ENCODE measurements at regions not wholly inside any gene's neighbourhood (a gene's known extent, or its start where the extent isn't known, plus 50 kb on each side); places are given as distances from the start of the nearest gene placed in this dataset.

DNA sequence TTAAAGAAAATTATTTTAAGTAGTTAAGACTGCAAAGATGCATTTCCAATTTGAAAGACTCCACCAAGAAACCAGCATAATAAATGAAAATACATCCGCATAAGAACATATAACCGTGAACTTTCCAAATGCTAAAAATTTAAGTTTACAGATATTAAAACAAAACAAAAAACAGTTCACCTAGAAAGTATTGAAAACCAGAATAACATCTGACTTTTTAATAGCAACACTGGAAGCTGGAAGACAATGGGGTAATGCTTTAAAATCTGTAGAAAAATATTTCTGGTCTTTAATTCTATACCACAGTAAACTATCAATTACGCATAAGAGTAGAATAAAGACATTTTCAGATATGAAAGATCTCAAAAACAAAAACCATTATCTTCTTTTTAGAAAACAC, 79.3 kb upstream of the COL24A1 start:
- in situ Hi-C loops (cut with HindIII; ENCODE audit: low pct_unique_long_range_greater_than_20kb, low sequenced_read_pairs): no loop called here
- no peak for DNase-seq (ENCODE audit: low read depth)

DNA sequence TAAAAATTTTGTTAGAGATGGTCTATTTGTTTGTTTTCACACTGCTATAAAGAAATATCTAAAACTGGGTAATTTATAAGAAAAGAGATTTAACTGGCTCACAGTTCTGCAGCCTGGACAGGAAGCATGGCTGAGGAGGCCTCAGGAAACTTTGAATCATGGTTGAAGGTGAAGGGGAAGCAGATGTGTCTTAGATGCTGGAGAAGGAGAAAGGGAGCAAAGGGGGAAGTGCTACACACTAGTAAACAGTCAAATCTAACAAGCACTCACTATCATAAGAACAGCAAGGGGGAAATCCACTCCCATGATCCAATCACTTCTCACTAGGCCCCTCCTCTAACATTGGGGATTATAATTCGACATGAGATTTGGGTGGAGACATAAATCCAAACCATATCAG, 76.8 kb upstream of the COL24A1 start:
- in situ Hi-C loops (cut with HindIII; ENCODE audit: low pct_unique_long_range_greater_than_20kb, low sequenced_read_pairs): no loop called here
- no peak for DNase-seq (ENCODE audit: low read depth)

DNA sequence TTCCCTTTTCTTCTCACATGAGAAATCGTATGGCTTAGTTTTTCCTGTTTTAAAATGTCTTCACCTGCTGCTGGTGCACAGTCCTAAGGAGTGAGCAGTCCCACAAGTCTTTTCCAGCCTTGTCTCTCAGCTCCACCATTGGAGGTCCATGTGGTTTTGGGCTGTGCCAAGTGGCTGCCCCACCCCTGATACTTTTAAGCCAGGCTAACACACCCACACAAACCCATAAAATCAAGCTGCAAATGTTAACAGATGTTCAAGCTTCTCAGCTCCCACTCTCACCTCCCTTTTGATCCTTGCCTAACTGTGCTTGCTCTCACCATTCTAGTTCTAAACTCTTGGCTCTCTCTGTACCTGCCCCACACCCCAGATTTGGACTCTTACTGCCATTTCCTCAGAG, 74.5 kb upstream of the COL24A1 start:
- in situ Hi-C loops (cut with HindIII; ENCODE audit: low pct_unique_long_range_greater_than_20kb, low sequenced_read_pairs): no loop called here
- no peak for DNase-seq (ENCODE audit: low read depth)

DNA sequence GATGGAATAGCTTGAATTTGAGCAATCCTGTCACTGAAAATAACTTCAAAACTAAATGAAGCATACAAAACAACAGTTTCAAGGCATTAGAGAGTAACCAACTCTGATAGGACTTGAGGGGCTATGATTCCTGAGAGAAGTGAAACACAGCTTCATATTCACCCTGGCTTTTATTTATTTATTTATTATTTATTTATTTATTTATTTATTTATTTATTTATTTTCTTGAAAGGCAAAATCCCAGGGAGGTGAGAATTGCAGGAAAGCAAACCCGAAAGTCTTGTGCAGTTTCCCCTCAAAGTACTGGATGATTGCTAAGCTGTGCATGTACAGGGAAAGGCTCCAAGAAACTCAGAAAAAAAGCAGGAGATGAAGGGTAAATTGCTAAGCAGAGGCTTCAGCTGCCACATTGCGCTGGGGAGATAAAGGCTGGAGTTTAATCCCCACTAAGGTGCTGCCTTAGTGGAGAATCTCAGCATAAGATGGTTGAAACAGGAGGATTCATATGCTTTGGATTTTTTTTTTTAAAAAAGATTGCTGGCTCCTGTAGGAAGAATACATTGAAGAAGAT, 72.9 kb upstream of the COL24A1 start:
- in situ Hi-C loops (cut with HindIII; ENCODE audit: low pct_unique_long_range_greater_than_20kb, low sequenced_read_pairs): no loop called here
- DNase-seq (ENCODE audit: low read depth): no peak

DNA sequence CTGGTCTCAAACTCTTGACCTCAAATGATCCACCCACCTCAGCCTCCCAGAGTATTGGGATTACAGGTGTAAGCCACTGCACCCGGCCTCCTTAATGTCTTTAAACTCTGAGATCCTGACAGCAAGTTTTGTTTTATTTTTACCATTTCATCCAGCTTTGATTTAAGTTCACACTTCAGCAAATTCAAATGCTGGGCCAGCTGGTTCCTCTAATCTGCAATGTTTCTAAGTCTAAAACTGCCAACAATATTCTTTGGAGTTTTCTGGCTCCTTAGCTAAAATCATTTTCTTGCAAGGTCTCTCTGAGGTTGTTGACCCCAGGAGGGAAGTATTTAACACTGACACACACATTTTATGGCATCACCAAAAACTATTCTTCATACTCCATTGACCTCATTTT, 72.0 kb upstream of the COL24A1 start:
- no peak for DNase-seq (ENCODE audit: low read depth)
- in situ Hi-C loops (cut with HindIII; ENCODE audit: low pct_unique_long_range_greater_than_20kb, low sequenced_read_pairs): no loop called here

DNA sequence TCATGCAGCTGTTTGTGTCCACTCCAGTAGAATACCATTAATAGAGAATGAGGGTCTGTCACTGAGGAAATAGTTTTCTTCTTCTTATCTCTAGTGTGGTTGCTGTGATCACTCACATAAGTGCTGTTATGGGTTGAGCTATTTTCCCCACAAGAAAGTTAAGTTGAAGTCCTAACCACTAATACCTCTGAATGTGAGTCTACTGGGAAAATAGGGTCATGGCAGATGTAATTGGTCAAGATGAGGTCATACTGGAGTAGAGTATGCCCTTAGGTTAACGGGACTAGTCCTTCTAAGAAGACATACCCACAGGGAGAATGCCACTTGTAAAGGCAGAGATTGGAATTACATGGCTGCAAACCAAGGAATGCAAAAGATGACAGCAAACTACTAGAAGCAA, 70.5 kb upstream of the COL24A1 start:
- in situ Hi-C loops (cut with HindIII; ENCODE audit: low pct_unique_long_range_greater_than_20kb, low sequenced_read_pairs): no loop called here
- DNase-seq (ENCODE audit: low read depth): no peak

DNA sequence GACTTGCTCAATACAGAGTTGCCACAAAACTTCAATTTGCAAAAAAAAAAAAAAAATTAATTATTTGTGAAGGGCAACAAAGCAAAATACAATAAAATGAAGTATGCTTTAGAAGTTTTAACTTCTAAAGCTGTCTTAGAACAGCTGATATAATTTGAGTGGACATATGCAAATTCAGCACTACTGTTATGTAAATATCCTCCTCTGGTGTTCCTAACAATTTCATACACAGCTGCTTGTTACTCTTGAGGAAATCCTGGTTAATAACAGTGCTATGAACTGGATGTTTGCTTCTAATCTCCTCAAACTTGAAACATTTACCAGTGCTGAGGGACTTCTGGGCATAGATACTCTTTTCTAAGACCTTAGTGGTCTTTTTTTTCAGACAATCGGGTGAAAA, 69.6 kb upstream of the COL24A1 start:
- no peak for DNase-seq (ENCODE audit: low read depth)
- in situ Hi-C loops (cut with HindIII; ENCODE audit: low pct_unique_long_range_greater_than_20kb, low sequenced_read_pairs): no loop called here

DNA sequence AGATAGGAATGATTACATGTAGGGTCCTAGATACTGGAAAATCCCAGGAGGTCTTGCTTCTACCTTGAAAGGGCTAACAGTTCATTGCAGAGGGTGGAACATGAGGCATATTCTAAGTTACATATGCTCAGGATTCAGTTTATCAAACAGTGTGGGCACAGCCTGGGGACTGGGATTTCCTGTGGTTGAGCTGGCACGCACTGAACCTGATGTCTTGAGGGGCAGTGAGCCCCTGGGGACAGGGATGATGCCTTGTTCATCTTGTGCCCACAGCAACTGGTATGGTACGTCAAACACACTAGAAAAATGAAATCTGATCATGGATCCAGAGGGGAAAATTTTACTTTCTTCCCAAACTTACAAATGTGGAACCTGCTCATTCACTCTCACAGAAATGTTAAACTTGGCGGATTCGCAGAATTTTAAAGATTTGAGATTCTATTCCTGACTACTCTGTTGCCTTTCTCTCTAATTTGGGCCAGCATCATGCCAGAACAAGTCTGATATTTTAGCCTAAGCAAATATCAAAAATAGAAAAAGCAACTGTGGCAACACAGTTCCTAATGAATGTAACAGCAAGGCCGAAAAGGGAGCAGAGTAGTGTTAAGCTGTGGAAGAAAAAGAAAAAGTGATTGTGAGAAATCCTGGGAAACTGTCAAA, 68.2 kb upstream of the COL24A1 start:
- DNase-seq (ENCODE audit: low read depth): no peak
- in situ Hi-C loops (cut with HindIII; ENCODE audit: low pct_unique_long_range_greater_than_20kb, low sequenced_read_pairs): no loop called here

DNA sequence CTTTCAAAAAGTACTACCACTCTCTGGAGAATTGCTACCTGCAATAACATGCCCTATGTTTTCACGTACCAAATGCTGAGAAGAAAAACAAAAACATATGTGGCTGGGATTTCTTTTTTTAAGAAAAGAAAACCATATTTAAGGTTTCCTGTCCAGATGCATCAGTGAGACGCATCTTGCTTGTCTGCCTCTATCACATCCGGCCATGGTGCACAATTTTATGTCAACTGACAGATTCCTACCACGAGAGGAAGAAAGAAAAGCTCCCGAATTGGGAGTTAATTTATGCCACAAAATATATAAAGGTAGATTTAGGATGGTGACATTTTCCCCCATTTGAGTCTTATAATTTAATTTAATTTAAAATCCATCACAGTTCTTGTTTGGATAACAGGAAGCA, 62.3 kb upstream of the COL24A1 start:
- DNase-seq (ENCODE audit: low read depth): no peak
- in situ Hi-C loops (cut with HindIII; ENCODE audit: low pct_unique_long_range_greater_than_20kb, low sequenced_read_pairs): no loop called here

DNA sequence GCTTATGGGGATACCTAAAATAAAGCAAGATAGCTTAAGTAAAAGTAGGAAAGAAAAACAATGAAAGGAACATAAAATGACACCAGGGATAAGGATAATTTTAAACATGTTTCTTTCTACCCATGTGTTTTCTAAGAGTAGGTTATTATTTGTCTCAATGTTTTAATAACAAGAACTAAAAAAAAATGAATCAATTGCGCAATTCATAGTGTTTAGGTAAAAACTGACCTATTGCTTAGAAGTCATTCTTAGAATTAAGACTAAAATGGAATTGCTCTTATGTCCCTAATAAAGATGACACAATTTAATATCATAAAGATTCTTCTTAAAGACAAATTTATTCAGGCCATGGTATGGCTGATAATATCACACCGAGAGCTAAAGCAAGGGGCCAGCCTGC, 58.0 kb upstream of the COL24A1 start:
- in situ Hi-C loops (cut with HindIII; ENCODE audit: low pct_unique_long_range_greater_than_20kb, low sequenced_read_pairs): no loop called here

DNA sequence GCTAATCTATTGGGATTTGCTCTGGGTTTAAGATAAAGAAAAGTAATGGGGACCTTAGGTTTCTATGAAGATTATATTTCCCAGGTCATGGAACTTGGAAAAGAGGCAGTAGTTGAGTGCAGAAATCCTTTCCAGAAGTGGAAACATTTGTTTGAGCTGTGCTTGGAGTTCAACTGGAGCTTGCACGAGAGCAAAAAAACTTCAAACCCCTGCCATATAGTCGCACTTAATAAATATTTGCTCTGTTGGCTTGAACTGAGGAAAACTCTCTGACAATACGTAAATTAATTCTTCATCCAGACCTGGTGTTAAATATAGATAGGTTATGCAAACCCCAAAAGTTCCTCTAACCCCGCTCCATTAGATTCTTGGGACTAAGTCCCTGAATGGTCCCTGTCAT, 52.8 kb upstream of the COL24A1 start:
- no peak for DNase-seq (ENCODE audit: low read depth)
- in situ Hi-C loops (cut with HindIII; ENCODE audit: low pct_unique_long_range_greater_than_20kb, low sequenced_read_pairs): no loop called here

More for the DNA sequence above, 58.0 kb upstream of the COL24A1 start:
- no peak for DNase-seq (ENCODE audit: low read depth)

DNA sequence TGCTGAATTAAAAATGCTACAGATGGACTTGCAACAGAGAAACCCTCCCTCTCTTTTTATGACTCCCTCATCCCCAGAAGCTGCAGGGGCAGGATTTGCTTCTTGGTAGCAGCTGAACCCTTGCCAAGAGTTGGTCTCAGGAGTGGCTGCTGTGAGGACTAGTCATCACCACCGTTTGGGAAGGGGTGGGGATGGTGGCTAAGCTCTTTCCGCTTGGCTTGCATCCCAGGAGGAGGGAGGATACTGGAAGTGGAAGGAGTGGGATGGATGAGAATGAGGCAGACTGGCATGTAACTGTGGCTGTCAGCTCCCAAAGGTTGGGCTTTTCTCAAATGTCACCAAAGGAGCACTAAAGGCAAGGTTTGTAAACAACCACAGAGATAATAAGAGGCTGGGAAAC, 50.8 kb upstream of the COL24A1 start:
- peak; percentile 5 for DNase-seq (ENCODE audit: low read depth)
- in situ Hi-C loops (cut with HindIII; ENCODE audit: low pct_unique_long_range_greater_than_20kb, low sequenced_read_pairs): no loop called here
